BE2C (cell line): ENCODE measurements at regions not wholly inside any gene's neighbourhood (a gene's known extent, or its start where the extent isn't known, plus 50 kb on each side); places are given as distances from the start of the nearest gene placed in this dataset.

ENCODE experiments used
- DNase-seq: peaks from one replicate; pipeline ENCODE4 v3.0.0-alpha.2; 2020
- H3K27me3 ChIP-seq: fragments of 250-450 bp; sonication (Bioruptor Pico); 2 replicates; pipeline ENCODE4 v1.5.1; 2020; ENCODE audit warnings: mild to moderate bottlenecking
- H3K36me3 ChIP-seq: fragments of 250-450 bp; sonication (Bioruptor Pico); 2 replicates; pipeline ENCODE4 v1.5.1; 2020; ENCODE audit warnings: mild to moderate bottlenecking
- H3K4me1 ChIP-seq: fragments of 250-450 bp; sonication (Bioruptor Pico); 2 replicates; pipeline ENCODE4 v1.5.1; 2020
- H3K4me3 ChIP-seq: 2 replicates; pipeline ENCODE4 v1.5.1; 2011; ENCODE audit warnings: low read depth, low read length
- H3K9me3 ChIP-seq: fragments of 250-450 bp; sonication (Bioruptor Pico); 2 replicates; pipeline ENCODE4 v1.5.1; 2020
- TF ChIP-seq, protein P1 (sequence below): IDR thresholded peaks from 2 replicates; pipeline ENCODE4 v1.5.1; 2012; ENCODE audit warnings: mild to moderate bottlenecking, low read depth, low read length

DNA sequence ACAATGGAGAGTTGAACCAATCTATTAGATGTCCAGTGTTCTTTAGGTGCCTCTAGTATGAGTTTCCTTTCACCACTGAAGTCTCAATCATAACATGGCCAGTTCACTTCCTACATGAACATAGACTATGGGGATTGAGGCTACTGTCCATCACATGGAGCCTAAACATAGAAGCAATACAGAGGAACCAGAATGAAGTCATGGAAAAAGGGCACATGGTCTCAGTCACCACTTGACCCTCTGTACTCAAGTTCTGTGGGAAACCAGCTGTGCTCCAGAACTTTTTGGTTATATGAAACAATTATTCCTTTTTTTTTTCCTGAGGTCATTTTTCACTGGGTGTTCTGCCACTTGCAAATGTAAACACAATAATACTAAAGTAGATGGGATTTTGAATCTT, 762.5 kb downstream of the CBLN4 start:
- H3K36me3 ChIP-seq = no peaks in the 10 kb centered on the region
- H3K4me1 ChIP-seq = no peaks in the 10 kb centered on the region
- DNase-seq = no peak
- H3K9me3 ChIP-seq = no peaks in the 10 kb centered on the region
- no peak overlapping the region for H3K4me3 ChIP-seq
- TF ChIP-seq, protein P1, sequence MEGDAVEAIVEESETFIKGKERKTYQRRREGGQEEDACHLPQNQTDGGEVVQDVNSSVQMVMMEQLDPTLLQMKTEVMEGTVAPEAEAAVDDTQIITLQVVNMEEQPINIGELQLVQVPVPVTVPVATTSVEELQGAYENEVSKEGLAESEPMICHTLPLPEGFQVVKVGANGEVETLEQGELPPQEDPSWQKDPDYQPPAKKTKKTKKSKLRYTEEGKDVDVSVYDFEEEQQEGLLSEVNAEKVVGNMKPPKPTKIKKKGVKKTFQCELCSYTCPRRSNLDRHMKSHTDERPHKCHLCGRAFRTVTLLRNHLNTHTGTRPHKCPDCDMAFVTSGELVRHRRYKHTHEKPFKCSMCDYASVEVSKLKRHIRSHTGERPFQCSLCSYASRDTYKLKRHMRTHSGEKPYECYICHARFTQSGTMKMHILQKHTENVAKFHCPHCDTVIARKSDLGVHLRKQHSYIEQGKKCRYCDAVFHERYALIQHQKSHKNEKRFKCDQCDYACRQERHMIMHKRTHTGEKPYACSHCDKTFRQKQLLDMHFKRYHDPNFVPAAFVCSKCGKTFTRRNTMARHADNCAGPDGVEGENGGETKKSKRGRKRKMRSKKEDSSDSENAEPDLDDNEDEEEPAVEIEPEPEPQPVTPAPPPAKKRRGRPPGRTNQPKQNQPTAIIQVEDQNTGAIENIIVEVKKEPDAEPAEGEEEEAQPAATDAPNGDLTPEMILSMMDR = no peak
- H3K27me3 ChIP-seq = no peaks in the 10 kb centered on the region

DNA sequence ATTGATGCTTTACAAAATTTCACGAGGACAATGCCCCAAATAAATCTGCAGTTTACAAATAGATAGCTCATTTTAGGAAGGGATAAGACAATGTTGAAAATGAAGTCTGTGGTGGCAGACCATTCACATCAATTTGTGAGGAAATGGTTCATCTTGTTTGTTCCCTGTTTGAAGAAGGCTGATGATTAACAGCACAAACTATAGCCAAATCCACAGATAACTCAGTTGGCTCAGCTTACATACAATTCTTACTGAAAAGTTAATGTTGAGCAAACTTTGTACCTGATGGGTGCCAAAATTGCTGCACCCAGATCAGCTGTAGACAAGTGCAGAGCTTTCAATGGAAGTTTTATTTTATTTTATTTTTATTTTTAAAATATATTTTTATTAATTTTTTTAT, 763.9 kb downstream of the DOK5 start:
- no peak for DNase-seq
- Histone ChIP-seq H3K4me3 (no peak overlapping the region), H3K9me3 (no peaks in the 10 kb centered on the region), H3K4me1 (no peaks in the 10 kb centered on the region), H3K27me3 (no peaks in the 10 kb centered on the region), H3K36me3 (no peaks in the 10 kb centered on the region)
- TF ChIP-seq, protein P1 = no peak

DNA sequence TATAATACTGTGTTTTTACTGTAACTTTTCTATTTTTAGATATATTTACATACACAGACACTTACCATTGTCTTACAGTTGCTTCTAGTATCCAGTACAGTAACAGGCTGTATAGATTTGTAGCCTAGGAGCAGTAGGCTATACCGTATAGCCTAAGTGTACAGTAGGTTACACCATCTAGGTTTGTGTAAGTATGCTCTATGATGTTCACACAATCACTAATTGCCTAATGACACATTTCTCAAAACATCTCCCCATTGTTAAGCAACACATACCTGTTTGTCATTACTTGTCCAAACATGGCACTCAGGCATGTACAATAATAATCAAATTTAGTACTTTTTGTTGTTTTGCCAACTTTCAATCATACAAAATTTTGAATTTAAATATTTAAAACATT, 757.3 kb downstream of the DOK5 start:
- Histone ChIP-seq H3K36me3 (no peaks in the 10 kb centered on the region), H3K4me3 (no peak overlapping the region), H3K4me1 (no peaks in the 10 kb centered on the region), H3K9me3 (no peaks in the 10 kb centered on the region), H3K27me3 (no peaks in the 10 kb centered on the region)
- no peak for DNase-seq
- TF ChIP-seq, protein P1 = no peak

DNA sequence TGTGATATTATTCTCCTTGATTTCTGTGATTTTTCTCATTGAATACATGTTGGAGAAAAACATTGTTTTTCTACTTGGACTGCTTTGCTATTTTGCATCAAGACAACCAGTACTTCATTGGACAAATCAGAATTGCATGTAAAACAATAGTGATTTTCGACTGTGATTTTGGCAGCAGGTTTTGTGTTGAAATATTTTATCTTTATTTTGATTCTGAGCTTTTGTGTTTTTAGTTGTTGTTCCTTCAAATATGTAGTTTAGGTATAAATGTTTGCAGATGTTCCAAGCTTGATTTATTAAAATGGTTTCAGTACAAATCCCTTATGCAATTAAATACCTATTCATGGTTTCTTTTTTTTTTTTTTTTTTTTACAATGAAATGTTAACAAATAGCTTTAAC, 754.1 kb downstream of the DOK5 start:
- no peaks in the 10 kb centered on the region for H3K27me3 ChIP-seq
- H3K9me3 ChIP-seq = no peaks in the 10 kb centered on the region
- H3K4me3 ChIP-seq = no peak overlapping the region
- no peak for DNase-seq
- no peaks in the 10 kb centered on the region for H3K36me3 ChIP-seq
- no peaks in the 10 kb centered on the region for H3K4me1 ChIP-seq
- TF ChIP-seq, protein P1 = no peak

DNA sequence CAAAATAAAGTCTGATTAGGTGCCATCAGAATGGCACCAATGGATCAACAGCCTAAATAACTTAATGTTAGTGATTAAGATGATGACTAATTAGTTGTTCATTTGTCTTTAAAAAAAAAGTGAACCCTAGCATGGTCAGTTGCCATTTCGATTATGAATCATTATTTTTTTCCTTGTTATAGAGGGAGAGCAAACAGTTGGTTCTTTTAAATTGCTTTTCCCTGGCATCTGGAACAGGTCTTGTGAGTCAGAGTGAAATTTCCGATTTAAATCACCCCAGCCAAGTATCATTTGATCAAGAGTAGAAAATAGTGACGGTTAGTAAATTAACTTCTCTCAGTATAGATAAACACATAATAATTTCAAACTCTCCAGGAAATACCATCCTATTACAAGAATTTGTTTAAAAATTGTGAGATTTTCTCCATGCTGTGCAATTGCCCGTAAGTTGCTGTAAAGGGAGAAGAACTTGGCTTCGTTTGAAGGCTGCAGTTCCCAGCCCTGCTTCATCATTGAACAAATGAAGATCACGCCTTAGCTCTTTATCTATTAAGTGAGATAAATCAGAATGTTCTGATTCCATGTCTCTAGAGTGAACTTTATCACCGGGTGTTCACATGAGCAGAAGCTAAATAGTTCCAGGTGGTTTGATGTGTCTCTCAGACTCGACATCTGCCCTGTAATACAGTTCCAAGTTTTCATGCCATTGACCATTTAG, 741.3 kb downstream of the DOK5 start:
- Histone ChIP-seq H3K9me3 (no peaks in the 10 kb centered on the region), H3K27me3 (no peaks in the 10 kb centered on the region; the same call in 1 of the 2 replicates), H3K4me3 (no peak overlapping the region), H3K4me1 (no peaks in the 10 kb centered on the region), H3K36me3 (no peaks in the 10 kb centered on the region)
- TF ChIP-seq, protein P1 = no peak
- no peak for DNase-seq

DNA sequence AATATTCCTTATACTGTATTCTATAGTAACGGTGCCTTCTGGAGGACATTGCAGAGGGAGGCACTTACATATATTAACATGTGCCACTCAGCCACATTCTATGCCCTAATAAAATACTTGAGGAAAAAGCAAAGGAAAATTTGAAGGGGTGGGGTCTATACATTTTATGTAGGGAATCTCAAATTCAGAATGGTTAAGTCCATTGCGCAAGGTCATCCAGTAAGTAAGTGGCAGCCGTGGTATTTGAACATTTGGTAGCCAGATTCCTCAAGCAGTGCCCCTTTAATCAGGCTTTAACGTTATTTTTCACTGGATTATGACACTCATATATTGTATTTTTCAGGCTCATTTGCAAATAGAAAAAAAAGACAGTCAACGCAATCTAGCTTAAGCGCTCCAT, 738.3 kb downstream of the DOK5 start:
- no peaks in the 10 kb centered on the region for H3K4me1 ChIP-seq
- no peaks in the 10 kb centered on the region; the same call in 1 of the 2 replicates for H3K27me3 ChIP-seq
- H3K36me3 ChIP-seq = no peaks in the 10 kb centered on the region
- no peak for DNase-seq
- no peaks in the 10 kb centered on the region for H3K9me3 ChIP-seq
- TF ChIP-seq, protein P1 = no peak
- H3K4me3 ChIP-seq = no peak overlapping the region
